ENCODE measurements at regions not wholly inside any gene's neighbourhood (a gene's known extent, or its start where the extent isn't known, plus 50 kb on each side); places are given as distances from the start of the nearest gene placed in this dataset.
"Not testable (repeated sequence)": the region's sequence is repeated elsewhere in the genome, so short reads cannot be mapped to it uniquely, and the experiment has no call there.

DNA sequence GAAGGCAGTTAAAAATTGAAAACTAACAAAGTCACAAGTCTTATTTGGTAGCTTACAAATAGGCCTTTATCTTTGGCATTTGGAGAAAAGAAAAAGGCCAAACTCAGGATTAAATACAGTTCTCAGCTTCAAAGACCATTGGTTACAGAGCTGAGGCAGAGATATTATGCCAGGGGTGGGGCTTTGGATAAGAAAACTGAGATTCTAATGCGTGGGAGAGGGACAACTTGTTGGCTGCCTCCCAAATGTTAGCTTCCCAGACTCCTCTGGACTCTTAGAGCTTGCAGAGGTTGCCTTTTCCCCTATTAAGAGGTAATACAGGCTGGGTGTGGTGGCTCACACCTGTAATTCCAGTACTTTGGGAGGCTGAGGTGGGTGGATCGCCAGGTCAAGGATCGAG lies 231.8 kb downstream of the SQOR start:
- no peak for DNase-seq (ENCODE audit: low read depth in 2 of 3, low spot score in 2 of 3)

GRCh38 chr15:45867281-45867680 lies 232.5 kb downstream of the SQOR start:
- DNase-seq (ENCODE audit: low read depth in 2 of 3, low spot score in 2 of 3) = no peak

DNA sequence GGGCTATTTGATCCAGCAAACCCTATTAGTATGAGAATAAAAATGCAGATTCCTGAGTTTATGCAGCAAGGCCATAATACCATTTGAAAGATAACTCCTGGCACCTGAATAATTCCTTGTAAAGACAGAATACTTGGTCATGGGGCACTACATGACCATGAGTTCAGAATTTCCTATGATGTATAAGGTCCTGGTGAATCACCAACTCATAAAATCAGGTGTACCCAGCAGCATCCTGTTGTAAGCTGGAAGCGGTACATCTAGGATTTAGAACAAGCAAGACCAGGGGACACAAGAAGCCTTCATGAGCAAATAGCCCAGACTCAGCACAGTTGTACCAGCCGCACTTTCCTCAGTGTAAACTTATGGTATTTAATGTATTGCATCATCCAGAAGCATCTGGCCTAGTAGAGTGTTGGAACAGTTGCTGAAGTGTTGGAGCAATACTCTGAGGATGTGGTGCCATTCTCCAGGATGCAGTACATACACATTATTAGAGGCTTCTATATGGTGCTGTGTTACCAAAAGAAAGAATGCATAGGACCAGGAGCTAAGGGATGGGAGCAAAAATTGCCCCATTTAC lies 233.4 kb downstream of the SQOR start:
- DNase-seq (ENCODE audit: low read depth in 2 of 3, low spot score in 2 of 3) = no peak

DNA sequence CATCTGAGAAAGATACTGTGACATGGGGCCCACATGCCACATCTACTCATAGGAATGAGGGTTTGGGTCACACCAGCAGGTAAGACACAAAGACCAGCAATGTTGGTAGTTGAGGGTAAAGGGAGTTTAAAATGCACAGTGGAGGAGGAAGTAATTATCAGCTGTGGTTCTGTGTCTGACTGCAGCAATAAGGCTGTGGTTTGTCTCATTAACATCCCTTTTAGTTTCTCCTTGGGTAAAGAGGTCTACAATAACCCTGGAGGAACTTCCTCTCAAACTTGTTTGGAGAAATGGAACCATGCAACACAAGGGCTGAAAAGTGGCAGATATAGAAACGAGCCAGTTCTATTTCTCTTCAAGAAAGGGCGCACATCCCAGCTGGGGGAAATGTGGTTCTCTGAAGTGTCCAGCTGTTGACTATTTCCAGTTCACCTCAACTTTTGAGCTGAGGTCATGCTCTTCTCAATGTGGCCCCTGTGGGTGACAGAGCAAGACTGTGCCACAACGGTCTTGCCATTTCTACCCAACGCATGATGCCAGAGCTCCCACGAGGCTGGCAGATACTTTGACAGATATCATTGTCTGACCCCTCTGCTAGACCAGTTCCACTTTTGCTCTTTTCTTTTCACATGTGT lies 234.3 kb downstream of the SQOR start:
- no peak for DNase-seq (ENCODE audit: low read depth in 2 of 3, low spot score in 2 of 3)

DNA sequence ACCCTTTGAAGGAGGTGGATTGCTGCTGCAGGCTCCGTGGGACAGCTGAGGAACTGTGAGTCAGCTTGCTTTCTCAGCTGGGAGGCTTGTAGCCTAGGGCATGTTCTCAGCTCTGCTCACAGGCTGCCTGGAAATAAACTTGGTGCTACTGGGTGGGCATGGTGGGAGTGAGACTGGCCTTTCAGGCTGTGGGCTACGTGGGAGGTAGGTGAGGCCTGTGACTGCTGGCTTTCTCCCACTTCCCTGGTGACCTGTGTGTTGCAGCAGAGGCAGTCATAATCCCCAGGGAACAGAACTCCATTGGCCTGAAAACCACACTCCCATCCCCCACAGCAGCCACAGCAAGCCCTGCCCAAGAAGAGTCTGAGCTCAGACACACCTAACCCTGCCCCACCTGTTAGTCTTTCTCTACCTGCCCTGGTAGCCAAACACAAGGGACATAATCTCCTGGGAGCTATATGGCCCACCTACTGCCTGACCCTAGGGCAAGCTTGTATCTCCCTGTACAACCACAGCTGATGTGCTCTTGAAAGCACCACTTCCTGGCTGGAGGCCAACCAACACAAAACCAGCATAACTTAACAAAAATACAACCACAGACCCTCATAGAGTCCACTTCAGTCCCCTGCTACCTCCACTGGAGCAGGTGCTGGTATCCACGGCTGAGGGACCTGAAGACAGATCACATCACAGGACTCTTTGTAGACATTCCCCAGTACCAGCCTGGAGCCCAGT lies 236.5 kb downstream of the SQOR start:
- no peak for DNase-seq (ENCODE audit: low read depth in 2 of 3, low spot score in 2 of 3)

DNA sequence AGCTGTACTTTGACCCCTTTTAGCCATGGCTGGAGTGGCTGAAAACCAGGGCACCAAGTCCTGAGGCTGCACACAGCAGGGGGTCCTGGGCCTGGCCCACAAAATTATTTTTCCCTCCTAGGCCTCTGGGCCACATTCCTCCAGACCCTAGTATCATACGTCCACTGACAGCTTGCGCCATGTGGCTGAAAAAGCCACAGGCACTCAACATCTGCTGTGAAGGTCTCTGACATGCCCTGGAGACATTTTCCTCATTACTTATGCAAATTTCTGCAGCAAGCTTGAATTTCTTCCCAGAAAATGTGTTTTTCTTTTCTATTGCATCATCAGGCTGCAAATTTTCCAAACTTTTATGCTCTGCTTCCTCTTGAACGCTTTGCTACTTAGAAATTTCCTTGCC lies 239.0 kb downstream of the SQOR start:
- no peak for DNase-seq (ENCODE audit: low read depth in 2 of 3, low spot score in 2 of 3)

DNA sequence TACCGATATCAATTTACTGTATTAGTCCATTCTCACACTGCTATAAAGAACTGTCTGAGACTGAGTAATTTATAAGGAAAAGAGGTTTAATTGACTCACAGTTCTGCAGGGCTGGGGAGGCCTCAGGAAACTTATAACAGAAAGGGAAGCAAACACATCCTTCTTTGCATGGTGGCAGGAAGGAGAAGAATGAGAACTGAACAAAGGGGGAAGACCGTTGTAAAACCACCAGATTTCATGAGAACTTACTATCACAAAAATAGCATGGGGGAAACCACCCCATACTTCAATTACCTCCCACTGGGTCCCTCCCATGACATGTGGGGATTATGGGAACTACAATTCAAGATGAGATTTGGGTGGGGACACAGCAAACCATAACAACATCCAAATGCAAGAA lies 239.7 kb downstream of the SQOR start:
- DNase-seq (ENCODE audit: low read depth in 2 of 3, low spot score in 2 of 3) = not testable (repeated sequence)

DNA sequence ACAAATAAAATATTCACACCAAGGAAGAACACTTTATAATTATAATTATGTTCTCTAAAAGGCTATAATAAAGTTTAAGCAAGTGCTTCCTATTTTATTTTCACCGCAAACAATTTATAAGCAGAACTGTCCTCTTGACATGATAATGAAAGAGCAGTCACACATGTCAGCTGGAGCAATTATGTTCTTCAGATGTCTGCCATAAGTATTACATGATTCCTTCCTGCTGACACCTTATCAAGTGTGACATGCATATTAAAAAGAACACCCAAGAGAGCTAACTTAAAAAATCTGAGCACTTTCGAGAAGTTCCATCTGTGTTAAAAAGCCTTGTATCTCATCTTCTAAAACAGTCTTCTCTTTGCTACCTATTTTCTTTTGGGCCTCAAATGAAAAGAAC lies 249.5 kb downstream of the SQOR start:
- DNase-seq (ENCODE audit: low read depth in 2 of 3, low spot score in 2 of 3) = no peak

GRCh38 chr15:45884755-45885445 lies 250.1 kb downstream of the SQOR start:
- no peak for DNase-seq (ENCODE audit: low read depth in 2 of 3, low spot score in 2 of 3)

GRCh38 chr15:45885801-45886200 lies 251.0 kb downstream of the SQOR start:
- DNase-seq (ENCODE audit: low read depth in 2 of 3, low spot score in 2 of 3) = no peak

GRCh38 chr15:45891766-45892165 lies 256.9 kb downstream of the SQOR start:
- DNase-seq (ENCODE audit: low read depth in 2 of 3, low spot score in 2 of 3) = no peak

DNA sequence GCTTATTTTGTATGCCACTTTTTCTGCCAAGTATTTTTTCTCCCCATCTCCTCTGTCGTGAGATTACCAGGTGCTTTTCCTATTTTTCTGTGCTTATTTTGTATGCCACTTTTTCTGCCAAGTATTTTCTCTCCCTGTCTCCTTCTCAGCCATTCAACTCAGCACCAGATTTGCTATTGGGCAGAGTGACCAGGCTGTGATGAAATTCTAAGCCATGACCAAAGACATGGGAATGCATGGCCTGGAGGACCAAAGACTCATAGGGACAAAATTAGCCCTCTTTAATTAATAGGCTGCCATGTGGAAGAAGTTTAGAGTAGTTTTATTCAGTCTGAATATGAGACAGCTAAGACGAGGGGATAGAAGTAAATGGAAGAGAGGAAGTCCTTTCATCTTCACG lies 257.4 kb downstream of the SQOR start:
- DNase-seq (ENCODE audit: low read depth in 2 of 3, low spot score in 2 of 3) = no peak

DNA sequence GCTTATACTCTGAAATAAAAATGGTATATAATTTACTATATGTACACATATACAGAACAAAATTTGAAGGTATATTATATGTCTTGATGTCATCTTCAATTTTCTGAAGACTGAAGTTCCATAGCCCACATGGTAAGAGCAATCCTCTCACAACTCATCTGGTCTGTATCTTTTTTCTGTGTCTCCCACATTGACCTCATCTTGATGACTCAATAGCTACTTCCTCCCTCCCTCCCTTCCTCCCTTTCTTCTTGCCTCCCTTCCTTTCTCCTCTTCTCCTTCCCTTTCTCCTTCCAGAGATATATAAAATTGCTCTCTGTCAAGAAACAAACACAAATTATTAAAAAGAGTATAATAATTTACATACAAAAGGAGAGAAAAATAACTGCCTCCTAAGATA lies 268.5 kb downstream of the SQOR start:
- DNase-seq (ENCODE audit: low read depth in 2 of 3, low spot score in 2 of 3) = no peak

DNA sequence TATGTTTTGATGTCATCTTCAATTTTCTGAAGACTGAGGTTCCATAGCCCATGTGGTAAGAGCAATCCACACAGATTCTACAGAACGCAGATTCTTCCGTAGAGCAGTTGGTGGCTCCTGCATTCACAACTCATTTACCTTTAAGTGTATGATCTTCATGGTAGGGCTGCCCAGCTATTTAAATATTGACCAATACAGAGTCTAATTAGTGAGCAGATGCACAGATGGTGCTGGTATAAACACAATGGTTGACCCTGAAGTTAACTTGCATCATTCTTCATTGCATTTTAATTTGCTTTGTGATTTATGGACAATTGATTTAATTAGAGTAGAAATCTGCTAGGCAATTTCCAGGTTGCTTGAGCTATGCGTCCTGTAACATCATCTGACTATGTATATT lies 269.2 kb downstream of the SQOR start:
- DNase-seq (ENCODE audit: low read depth in 2 of 3, low spot score in 2 of 3) = no peak

- DNase-seq (ENCODE audit: low read depth in 2 of 3, low spot score in 2 of 3) = no peak
These were observed 271.4 kb downstream of the SQOR start for GRCh38 chr15:45906230-45906629.

GRCh38 chr15:45910671-45911070 lies 275.8 kb downstream of the SQOR start:
- no peak for DNase-seq (ENCODE audit: low read depth in 2 of 3, low spot score in 2 of 3)

DNA sequence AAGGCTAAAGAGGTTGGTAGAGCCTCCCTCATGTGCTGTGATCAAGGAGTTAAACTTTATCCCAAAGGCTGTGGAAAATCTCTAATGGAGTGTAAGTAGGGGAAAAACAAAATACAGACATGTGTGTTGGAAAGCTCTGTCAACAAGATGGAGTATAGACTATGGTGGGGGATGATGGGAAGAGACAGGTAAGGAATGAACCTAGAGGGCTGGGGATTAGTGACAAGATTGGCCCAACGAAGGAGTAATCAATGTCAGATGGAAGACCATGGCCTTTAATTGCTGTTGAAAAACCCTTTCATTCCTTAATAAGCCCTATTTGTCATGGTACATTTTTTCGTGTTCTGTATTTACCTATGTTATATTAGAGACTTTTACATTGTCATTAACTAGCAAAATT lies 278.6 kb downstream of the SQOR start:
- no peak for DNase-seq (ENCODE audit: low read depth in 2 of 3, low spot score in 2 of 3)

DNA sequence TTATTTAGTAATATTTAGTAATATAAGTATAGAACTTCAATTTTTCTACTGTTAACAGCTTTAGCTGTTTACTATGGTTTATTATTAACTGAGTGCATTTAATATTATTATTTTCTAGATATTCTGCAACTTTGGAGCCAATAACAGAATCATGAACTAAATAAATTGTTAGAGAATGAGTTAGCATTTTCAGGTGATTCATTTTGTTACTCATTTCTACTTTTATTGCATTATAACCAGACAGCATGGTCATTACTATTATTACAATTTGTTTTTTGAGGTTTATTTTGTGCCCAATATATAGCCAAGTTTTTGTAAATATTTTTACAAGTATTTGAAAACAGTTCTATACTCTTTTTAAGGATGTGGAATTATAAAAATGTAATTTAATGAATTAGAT lies 279.6 kb downstream of the SQOR start:
- DNase-seq (ENCODE audit: low read depth in 2 of 3, low spot score in 2 of 3) = no peak

- DNase-seq (ENCODE audit: low read depth in 2 of 3, low spot score in 2 of 3) = no peak
These were observed 284.0 kb downstream of the SQOR start for GRCh38 chr15:45918839-45919238.

- DNase-seq (ENCODE audit: low read depth in 2 of 3, low spot score in 2 of 3) = no peak
These were observed 285.0 kb downstream of the SQOR start for GRCh38 chr15:45919806-45920205.

GRCh38 chr15:45921376-45921775 lies 286.5 kb downstream of the SQOR start:
- no peak for DNase-seq (ENCODE audit: low read depth in 2 of 3, low spot score in 2 of 3)

- DNase-seq (ENCODE audit: low read depth in 2 of 3, low spot score in 2 of 3) = no peak
These were observed 287.1 kb downstream of the SQOR start for GRCh38 chr15:45921978-45922377.
